Activated CD8-positive, alpha-beta T cell treated with anti-CD3 and anti-CD28 coated beads for 36 hours (primary cell): ENCODE measurements at regions not wholly inside any gene's neighbourhood (a gene's known extent, or its start where the extent isn't known, plus 50 kb on each side); places are given as distances from the start of the nearest gene placed in this dataset.

Source experiments
- ATAC-seq: fragments of 200-7000 bp; cut with Tn5 transposase; one replicate; pipeline ENCODE4 v1.10.0; 2021; ENCODE audit warnings: mild to moderate bottlenecking, moderate library complexity
- CTCF ChIA-PET: fragments of 350-600 bp; sonication (Branson Sonifier 250); formaldehyde crosslinking; loops from one replicate; lab custom pipeline; 2021; ENCODE audit warnings: antibody characterized with exemption; lab: Charles Lee
- POLR2A ChIA-PET: fragments of 350-600 bp; sonication (Branson Sonifier 250); formaldehyde crosslinking; loops from one replicate; lab custom pipeline; 2021; ENCODE audit warnings: antibody characterized with exemption; lab: Charles Lee
- DNase-seq: peaks from one replicate; pipeline ENCODE4 v3.0.0-alpha.2; 2020
- H3K27ac Mint-ChIP-seq: one replicate; pipeline ENCODE4 v1.8.0; 2021; ENCODE audit warnings: mild to moderate bottlenecking, mixed read lengths
- H3K27me3 Mint-ChIP-seq: one replicate; pipeline ENCODE4 v1.8.0; 2021; ENCODE audit warnings: mixed read lengths
- H3K36me3 Mint-ChIP-seq: one replicate; pipeline ENCODE4 v1.8.0; 2021; ENCODE audit warnings: low read depth, mixed read lengths
- H3K4me1 Mint-ChIP-seq: one replicate; pipeline ENCODE4 v1.8.0; 2021; ENCODE audit warnings: low read depth, mixed read lengths
- H3K4me3 Mint-ChIP-seq: one replicate; pipeline ENCODE4 v1.8.0; 2021; ENCODE audit warnings: mild to moderate bottlenecking, moderate library complexity, mixed read lengths
- H3K9me3 Mint-ChIP-seq: one replicate; pipeline ENCODE4 v1.8.0; 2021; ENCODE audit warnings: mixed read lengths
- intact Hi-C: fragments of 100-400 bp; cut with micrococcal nuclease; formaldehyde crosslinking; loops from one replicate; pipeline ENCODE4 v1.10.0; 2022
- TF ChIP-seq, protein P1 (sequence below): fragments of 200-600 bp; IDR thresholded peaks from one replicate; pipeline ENCODE4 v1.8.0; 2022; ENCODE audit warnings: antibody characterized with exemption, mild to moderate bottlenecking

DNA sequence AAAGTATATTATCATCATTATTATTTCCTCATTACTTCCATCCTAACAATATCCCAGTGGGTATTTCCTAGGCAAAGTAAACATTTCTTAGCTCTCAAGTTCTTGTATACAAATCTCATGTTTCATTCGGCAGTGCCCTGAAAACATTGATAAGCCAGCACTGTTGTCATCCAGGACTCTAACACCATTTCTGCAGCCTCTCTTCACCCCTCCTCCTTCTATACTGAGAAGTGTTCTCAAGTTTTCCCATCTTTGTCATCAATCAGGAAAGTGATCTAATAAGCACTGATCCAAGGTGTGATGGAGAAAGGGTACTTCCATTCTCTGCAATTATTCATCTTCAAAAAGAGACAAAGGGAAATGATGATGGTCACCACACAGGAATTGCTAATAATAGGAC, 168.4 kb upstream of the CCDC54 start:
- Mint-ChIP-seq H3K4me1 (peaks cover 3% of the 10 kb centered on the region), H3K27me3 (peaks cover 8% of the 10 kb centered on the region), H3K9me3 (no peaks in the 10 kb centered on the region), H3K4me3 (no peak overlapping the region), H3K27ac (no peak overlapping the region), H3K36me3 (no peaks in the 10 kb centered on the region)
- CTCF ChIA-PET = no interaction called here
- no peak for DNase-seq
- intact Hi-C loops = no loop called here
- POLR2A ChIA-PET = no interaction called here
- TF ChIP-seq, protein P1, sequence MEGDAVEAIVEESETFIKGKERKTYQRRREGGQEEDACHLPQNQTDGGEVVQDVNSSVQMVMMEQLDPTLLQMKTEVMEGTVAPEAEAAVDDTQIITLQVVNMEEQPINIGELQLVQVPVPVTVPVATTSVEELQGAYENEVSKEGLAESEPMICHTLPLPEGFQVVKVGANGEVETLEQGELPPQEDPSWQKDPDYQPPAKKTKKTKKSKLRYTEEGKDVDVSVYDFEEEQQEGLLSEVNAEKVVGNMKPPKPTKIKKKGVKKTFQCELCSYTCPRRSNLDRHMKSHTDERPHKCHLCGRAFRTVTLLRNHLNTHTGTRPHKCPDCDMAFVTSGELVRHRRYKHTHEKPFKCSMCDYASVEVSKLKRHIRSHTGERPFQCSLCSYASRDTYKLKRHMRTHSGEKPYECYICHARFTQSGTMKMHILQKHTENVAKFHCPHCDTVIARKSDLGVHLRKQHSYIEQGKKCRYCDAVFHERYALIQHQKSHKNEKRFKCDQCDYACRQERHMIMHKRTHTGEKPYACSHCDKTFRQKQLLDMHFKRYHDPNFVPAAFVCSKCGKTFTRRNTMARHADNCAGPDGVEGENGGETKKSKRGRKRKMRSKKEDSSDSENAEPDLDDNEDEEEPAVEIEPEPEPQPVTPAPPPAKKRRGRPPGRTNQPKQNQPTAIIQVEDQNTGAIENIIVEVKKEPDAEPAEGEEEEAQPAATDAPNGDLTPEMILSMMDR = no peak
- ATAC-seq = no peak

DNA sequence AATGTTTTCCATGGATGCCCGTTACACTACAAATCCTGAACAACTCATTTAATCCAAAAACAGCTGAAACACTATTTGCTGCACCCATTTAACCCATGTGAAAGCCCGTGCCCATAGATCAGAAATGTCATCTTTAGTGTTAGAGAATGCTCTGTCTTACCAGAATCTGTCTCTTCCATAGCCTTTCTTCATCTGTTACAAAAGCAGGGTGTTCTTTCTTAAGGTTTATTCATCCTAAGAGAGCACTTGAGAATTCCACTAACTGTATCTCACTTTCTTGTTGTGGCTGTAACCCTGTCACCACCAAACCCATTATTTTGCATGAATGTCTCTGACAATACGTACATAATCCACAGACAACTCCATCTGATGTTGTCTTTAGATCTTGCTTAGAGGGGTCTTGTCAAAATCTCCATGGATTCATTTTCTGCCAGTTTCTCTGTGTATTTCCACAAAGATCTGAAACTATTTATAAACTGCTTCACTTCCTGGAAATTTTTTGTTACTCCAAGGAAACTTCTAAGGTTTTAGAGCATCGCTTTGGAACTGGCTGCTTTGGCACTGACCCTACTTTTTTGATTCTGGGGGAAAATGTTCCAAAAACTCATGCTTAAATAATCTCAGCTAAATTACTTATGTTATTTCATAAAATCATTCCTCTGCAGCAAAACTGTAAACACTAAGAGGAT, 167.8 kb upstream of the CCDC54 start:
- no peak overlapping the region for H3K27ac Mint-ChIP-seq

DNA sequence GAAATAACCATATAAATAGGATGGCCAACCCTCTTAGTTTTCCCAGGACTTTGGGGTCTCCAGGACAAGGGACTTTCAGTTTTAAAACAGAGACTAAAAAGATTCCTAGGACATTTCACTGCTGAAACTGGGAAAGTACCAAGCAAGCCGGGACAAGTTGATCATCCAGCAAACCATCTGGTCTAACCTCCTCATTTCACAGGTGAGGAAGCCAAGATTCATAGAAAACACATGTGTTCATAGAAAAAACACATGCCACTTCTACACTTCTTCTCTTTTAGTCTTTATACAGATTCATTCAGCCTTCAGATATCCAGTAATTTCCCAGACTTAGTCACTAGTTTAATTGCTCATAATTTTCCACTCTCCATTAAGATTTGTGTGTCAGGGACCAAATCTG, 165.6 kb upstream of the CCDC54 start:
- no peaks in the 10 kb centered on the region for H3K36me3 Mint-ChIP-seq
- TF ChIP-seq, protein P1 = no peak
- ATAC-seq = no peak
- H3K9me3 Mint-ChIP-seq = no peaks in the 10 kb centered on the region
- H3K4me1 Mint-ChIP-seq = peaks cover 3% of the 10 kb centered on the region
- ChIA-PET POLR2A (no interaction called here), CTCF (no interaction called here)
- no peak overlapping the region for H3K4me3 Mint-ChIP-seq
- H3K27me3 Mint-ChIP-seq = peaks cover 3% of the 10 kb centered on the region
- intact Hi-C loops = no loop called here
- no peak overlapping the region for H3K27ac Mint-ChIP-seq
- no peak for DNase-seq

More for the DNA sequence above, 167.8 kb upstream of the CCDC54 start:
- Mint-ChIP-seq H3K27me3 (peaks cover 3% of the 10 kb centered on the region), H3K4me3 (no peak overlapping the region), H3K4me1 (peaks cover 3% of the 10 kb centered on the region), H3K9me3 (no peaks in the 10 kb centered on the region), H3K36me3 (no peaks in the 10 kb centered on the region)
- ChIA-PET CTCF (no interaction called here), POLR2A (no interaction called here)
- TF ChIP-seq, protein P1 = no peak
- intact Hi-C loops = no loop called here
- no peak for DNase-seq
- no peak for ATAC-seq

DNA sequence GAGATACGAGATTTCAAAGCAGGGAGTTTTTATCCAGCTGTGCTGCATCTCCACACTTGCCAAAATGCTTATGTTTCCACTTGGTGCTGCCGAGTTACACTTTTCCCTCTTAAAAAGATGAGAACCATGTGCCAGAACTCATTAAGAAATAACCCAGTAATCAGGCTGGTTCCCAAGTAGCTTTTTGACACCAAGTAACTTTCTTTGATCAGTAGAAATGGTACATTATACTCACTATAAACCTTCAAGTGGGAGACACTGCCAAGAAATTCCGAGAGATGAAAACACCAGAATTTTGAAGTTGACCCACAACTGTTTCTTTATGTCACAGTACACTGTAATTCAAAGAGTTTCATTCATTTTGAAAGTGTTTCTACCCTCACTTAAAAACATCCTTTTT, 164.6 kb upstream of the CCDC54 start:
- H3K4me3 Mint-ChIP-seq = no peak overlapping the region
- CTCF ChIA-PET = no interaction called here
- peaks cover 3% of the 10 kb centered on the region for H3K27me3 Mint-ChIP-seq
- TF ChIP-seq, protein P1 = no peak
- H3K27ac Mint-ChIP-seq = no peak overlapping the region
- POLR2A ChIA-PET = no interaction called here
- H3K36me3 Mint-ChIP-seq = no peaks in the 10 kb centered on the region
- DNase-seq = no peak
- ATAC-seq = no peak
- no peaks in the 10 kb centered on the region for H3K9me3 Mint-ChIP-seq
- H3K4me1 Mint-ChIP-seq = peaks cover 3% of the 10 kb centered on the region
- intact Hi-C loops = no loop called here

DNA sequence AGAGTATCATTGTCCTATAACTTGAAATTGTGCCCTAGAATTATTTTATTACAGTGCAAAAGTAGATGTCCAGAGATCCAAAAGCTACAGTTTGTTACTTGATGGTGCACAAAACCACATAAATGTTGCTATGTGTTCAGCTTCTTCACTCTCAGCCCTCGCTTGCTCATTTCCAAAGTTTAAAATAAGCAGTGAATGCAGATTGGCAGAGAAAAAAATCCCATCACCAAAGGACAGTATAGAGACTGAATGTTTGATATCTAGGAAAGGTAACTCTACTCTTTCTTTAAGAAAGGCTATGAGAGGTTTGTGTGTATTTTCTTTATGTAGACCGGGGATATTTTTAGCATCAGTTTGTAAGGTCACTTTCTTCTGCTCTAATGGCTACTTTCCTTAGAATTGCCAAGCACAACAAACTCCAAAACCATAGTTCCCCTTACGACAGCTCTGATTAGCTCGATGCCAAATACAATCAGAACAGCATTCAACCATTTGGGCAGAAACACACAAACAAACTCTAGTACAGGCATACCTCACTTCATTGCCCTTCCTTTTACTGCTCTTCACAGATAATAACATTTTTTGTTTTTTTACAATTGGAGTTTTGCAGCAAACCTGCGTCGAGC, 164.1 kb upstream of the CCDC54 start:
- no peaks in the 10 kb centered on the region for H3K9me3 Mint-ChIP-seq
- no peaks in the 10 kb centered on the region for H3K36me3 Mint-ChIP-seq
- H3K4me3 Mint-ChIP-seq = no peak overlapping the region
- intact Hi-C loops = no loop called here
- no peak overlapping the region for H3K27ac Mint-ChIP-seq
- TF ChIP-seq, protein P1 = no peak
- POLR2A ChIA-PET = no interaction called here
- CTCF ChIA-PET = no interaction called here
- ATAC-seq = no peak
- no peaks in the 10 kb centered on the region for H3K27me3 Mint-ChIP-seq
- DNase-seq = no peak
- H3K4me1 Mint-ChIP-seq = peaks cover 3% of the 10 kb centered on the region
